Activated CD4-positive, alpha-beta T cell treated with anti-CD3 and anti-CD28 coated beads for 36 hours (primary cell): ENCODE measurements at regions not wholly inside any gene's neighbourhood (a gene's known extent, or its start where the extent isn't known, plus 50 kb on each side); places are given as distances from the start of the nearest gene placed in this dataset.

Source experiments
- ATAC-seq: fragments of 200-7000 bp; cut with Tn5 transposase; one replicate; pipeline ENCODE4 v1.10.0; 2021; ENCODE audit warnings: mild to moderate bottlenecking, moderate library complexity
- CTCF ChIA-PET: fragments of 350-600 bp; sonication (Branson Sonifier 250); formaldehyde crosslinking; loops from one replicate; lab custom pipeline; 2021; ENCODE audit warnings: antibody characterized with exemption; lab: Charles Lee
- POLR2A ChIA-PET: fragments of 350-600 bp; sonication (Branson Sonifier 250); formaldehyde crosslinking; loops from one replicate; lab custom pipeline; 2021; ENCODE audit warnings: antibody characterized with exemption, inconsistent platforms; lab: Charles Lee
- DNase-seq: peaks from one replicate; pipeline ENCODE4 v3.0.0-alpha.2; 2020
- H3K27ac Mint-ChIP-seq: one replicate; pipeline ENCODE4 v1.8.0; 2021; ENCODE audit warnings: mixed read lengths
- H3K27me3 Mint-ChIP-seq: one replicate; pipeline ENCODE4 v1.8.0; 2021; ENCODE audit warnings: mixed read lengths
- H3K36me3 Mint-ChIP-seq: one replicate; pipeline ENCODE4 v1.8.0; 2021; ENCODE audit warnings: low read depth, mixed read lengths
- H3K4me1 Mint-ChIP-seq: one replicate; pipeline ENCODE4 v1.8.0; 2021; ENCODE audit warnings: mixed read lengths
- H3K4me3 Mint-ChIP-seq: one replicate; pipeline ENCODE4 v1.8.0; 2021; ENCODE audit warnings: mild to moderate bottlenecking, moderate library complexity, mixed read lengths
- H3K9me3 Mint-ChIP-seq: one replicate; pipeline ENCODE4 v1.8.0; 2021; ENCODE audit warnings: low read depth, mixed read lengths
- intact Hi-C, 2 experiments: fragments of 100-400 bp; cut with DNase I in 1 of 2; cut with micrococcal nuclease in 1 of 2; formaldehyde crosslinking; loops; one replicate each; pipeline versions ENCODE4 v1.14.2 to v1.15.1; 2022 to 2024; cut with DNase I, micrococcal nuclease

DNA sequence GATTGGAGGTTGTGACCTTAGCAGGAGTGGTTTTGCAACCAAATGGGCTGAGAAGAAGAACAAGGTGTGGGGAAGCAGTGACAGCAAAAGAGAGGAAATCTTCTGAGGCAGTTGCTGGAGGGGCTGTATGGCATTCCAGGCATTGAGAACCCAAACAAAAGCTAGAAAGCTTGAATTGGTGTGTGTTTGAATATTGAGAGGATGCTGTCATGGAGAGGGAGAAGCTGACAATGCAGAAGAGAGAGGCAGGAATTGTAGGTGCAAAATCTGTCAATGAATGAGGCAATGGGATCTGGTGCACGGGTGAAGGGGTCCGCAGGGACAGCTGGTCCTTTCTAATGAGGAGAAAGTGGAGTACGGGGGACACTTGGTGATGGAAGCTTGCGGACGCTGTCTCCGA, 123.4 kb downstream of the C11orf91 start:
- POLR2A ChIA-PET: no interaction called here
- CTCF ChIA-PET: no interaction called here
- Mint-ChIP-seq H3K4me1 (no peaks in the 10 kb centered on the region), H3K4me3 (no peak overlapping the region), H3K9me3 (no peaks in the 10 kb centered on the region), H3K27me3 (peaks cover 11% of the 10 kb centered on the region), H3K27ac (no peak overlapping the region), H3K36me3 (no peaks in the 10 kb centered on the region)
- intact Hi-C loops: no loop called here
- ATAC-seq (no peak), DNase-seq (no peak)

DNA sequence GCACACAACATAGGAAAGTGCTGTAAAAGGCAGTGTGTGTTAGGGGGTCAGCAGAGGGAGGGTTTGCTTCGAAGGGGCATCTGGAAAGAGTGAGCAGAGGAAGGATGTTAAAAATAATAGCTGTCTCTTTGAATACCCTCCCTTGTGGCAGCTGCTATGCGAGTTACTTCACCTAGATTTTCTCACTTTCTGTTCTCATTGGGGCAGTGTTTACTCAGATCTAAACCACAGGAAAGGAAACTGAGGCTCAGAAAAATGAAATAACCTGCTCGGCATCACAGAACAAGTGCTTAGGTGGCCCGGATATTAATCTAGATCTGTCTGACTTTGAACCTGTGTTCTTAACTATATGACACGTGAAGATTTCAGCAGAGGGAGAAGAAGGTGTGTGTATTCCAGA, 125.3 kb downstream of the C11orf91 start:
- H3K27me3 Mint-ChIP-seq: peaks cover 7% of the 10 kb centered on the region
- no peaks in the 10 kb centered on the region for H3K36me3 Mint-ChIP-seq
- H3K4me1 Mint-ChIP-seq: no peaks in the 10 kb centered on the region
- intact Hi-C loops: no loop called here
- H3K9me3 Mint-ChIP-seq: no peaks in the 10 kb centered on the region
- CTCF ChIA-PET: no interaction called here
- ATAC-seq (no peak), DNase-seq (no peak)
- no peak overlapping the region for H3K4me3 Mint-ChIP-seq
- POLR2A ChIA-PET: no interaction called here
- H3K27ac Mint-ChIP-seq: no peak overlapping the region

DNA sequence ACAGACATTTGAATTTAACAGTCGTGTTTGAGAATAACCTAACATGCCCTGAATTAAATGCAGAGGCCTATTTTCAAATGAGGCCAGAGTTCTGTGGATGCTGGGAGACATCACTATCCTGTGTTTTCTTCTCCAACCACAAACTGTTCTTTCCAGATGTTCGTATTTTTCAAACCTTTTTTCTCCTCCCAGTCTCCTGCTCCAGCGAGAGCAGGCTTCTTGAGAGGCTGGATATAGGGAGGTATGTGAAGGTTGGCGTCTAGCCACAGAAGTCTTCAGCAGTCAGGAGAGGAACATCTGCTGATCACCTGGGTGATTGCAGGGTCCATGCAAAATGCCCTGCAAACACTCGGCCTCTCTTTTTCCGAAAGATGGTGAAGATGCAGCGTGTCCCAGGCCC, 126.3 kb downstream of the C11orf91 start:
- CTCF ChIA-PET: no interaction called here
- peaks cover 7% of the 10 kb centered on the region for H3K27me3 Mint-ChIP-seq
- intact Hi-C loops: no loop called here
- POLR2A ChIA-PET: no interaction called here
- H3K4me1 Mint-ChIP-seq: no peaks in the 10 kb centered on the region
- no peaks in the 10 kb centered on the region for H3K36me3 Mint-ChIP-seq
- H3K27ac Mint-ChIP-seq: no peak overlapping the region
- DNase-seq: no peak
- no peak for ATAC-seq
- H3K4me3 Mint-ChIP-seq: no peak overlapping the region
- no peaks in the 10 kb centered on the region for H3K9me3 Mint-ChIP-seq

DNA sequence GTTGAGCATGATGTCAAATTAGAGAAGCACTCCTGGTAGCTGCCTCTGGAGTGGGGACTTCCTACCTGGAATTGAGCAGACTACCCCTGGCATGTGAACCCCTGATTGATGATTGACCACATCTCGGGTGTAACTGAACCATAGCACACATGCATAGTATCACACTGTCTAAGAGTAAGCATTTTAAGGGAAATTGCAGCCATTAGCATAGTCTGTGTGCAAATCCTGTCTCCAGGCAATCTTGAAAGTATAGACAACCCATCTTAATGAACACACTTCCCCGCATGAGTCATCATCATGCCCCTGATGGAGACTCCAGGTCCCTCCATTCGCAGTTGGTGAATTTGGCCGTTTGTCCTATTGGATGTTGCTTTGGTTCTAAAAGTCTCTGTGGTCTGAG, 131.3 kb downstream of the C11orf91 start:
- ChIA-PET POLR2A (no interaction called here), CTCF (no interaction called here)
- no peak for DNase-seq
- H3K27ac Mint-ChIP-seq: no peak overlapping the region
- intact Hi-C loops: no loop called here
- no peaks in the 10 kb centered on the region for H3K4me1 Mint-ChIP-seq
- no peaks in the 10 kb centered on the region for H3K9me3 Mint-ChIP-seq
- H3K4me3 Mint-ChIP-seq: no peak overlapping the region
- no peaks in the 10 kb centered on the region for H3K36me3 Mint-ChIP-seq
- ATAC-seq: no peak
- H3K27me3 Mint-ChIP-seq: peaks cover 9% of the 10 kb centered on the region

DNA sequence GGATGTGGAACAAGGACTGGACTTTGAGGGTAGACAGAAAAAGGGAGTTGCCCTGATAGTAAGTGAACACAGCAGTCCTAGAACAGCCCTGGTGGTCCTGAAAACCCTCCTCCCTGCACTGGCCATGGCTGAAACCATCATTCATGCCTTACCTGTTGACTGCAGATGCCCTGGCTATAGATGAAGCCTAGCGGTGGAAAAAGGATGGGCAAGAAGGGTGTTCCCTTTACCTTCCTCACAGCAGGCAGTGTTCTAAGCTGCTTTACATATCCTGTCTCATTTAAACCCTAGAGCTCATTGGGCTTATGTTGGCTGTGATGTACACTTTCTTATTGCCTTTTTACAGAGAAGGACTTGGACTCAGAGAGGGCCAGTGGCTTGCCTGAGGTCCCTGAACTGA, 133.6 kb downstream of the C11orf91 start:
- POLR2A ChIA-PET: interaction anchor here (0.6 kb wide), 1 partner anchor 50 kb away, joined by 3 read pairs; no protein-coding TSS in a partner anchor
- H3K36me3 Mint-ChIP-seq: no peaks in the 10 kb centered on the region
- no peaks in the 10 kb centered on the region for H3K9me3 Mint-ChIP-seq
- H3K4me1 Mint-ChIP-seq: no peaks in the 10 kb centered on the region
- intact Hi-C loops: no loop called here
- no peak overlapping the region for H3K27ac Mint-ChIP-seq
- no peak overlapping the region for H3K4me3 Mint-ChIP-seq
- CTCF ChIA-PET: interaction anchor here (0.6 kb wide), 1 partner anchor 910 kb away, joined by 3 read pairs; no protein-coding TSS in a partner anchor
- DNase-seq (no peak), ATAC-seq (no peak)
- H3K27me3 Mint-ChIP-seq: peaks cover 11% of the 10 kb centered on the region

DNA sequence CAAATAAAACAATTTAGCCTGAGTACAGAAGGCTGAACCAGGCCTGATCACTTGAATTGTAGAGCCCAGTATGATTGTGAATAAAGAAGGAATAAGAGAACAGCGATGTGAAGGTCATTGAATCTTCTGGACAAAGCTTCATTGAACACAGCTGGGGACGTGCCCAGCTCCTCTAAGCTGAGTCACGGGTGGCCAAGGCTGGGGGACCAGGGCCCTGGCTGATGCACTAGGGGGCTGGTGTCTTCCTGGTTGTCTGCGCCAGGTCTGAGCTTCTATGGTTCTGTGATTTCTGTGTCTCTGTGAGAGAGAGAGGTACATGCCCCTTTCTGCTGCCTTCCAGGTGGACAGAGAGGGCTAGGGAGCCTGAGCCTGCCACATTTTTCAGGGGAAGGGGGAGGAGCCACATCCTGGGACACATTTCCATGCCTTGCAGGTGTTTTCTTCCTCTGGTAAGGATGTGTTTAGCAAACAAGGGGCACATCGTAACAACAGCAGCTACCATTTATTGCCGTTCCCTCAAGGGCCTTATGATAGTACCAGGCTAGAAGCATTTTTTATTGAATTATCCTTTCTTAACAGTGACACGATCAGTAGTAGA, 135.7 kb downstream of the C11orf91 start:
- no peak overlapping the region for H3K27ac Mint-ChIP-seq
- no peaks in the 10 kb centered on the region for H3K4me1 Mint-ChIP-seq
- DNase-seq (no peak), ATAC-seq (no peak)
- ChIA-PET POLR2A (no interaction called here), CTCF (interaction anchor here (0.9 kb wide), 1 partner anchor 36 kb away, joined by 3 read pairs; no protein-coding TSS in a partner anchor)
- intact Hi-C loops: no loop called here
- peaks cover 8% of the 10 kb centered on the region for H3K27me3 Mint-ChIP-seq
- no peaks in the 10 kb centered on the region for H3K36me3 Mint-ChIP-seq
- no peaks in the 10 kb centered on the region for H3K9me3 Mint-ChIP-seq
- no peak overlapping the region for H3K4me3 Mint-ChIP-seq

DNA sequence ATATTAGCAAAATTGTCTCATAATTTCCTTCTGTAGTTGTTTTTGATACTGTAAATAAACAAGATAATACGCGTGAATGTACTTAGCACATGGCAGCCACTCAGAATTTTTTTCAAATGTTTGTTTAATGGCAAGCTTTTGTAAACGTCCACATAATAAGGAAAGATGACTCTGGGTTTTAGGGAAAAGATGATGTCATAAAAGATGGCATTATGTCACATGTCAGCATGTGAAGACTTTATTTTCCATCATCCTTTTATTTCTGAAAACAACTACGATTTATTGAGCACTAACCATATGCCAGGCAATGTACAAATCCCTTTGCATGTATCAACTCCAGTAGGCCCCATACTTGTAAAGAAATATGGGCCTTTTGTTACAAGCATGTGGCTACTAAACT, 139.9 kb downstream of the C11orf91 start:
- DNase-seq (no peak), ATAC-seq (no peak)
- Mint-ChIP-seq H3K27me3 (peaks cover 5% of the 10 kb centered on the region), H3K36me3 (no peaks in the 10 kb centered on the region), H3K4me3 (no peak overlapping the region), H3K27ac (no peak overlapping the region), H3K4me1 (no peaks in the 10 kb centered on the region), H3K9me3 (no peaks in the 10 kb centered on the region)
- CTCF ChIA-PET: interaction anchor here (0.6 kb wide), 1 partner anchor 263 kb away, joined by 4 read pairs; no protein-coding TSS in a partner anchor
- intact Hi-C loops: no loop called here
- POLR2A ChIA-PET: no interaction called here

DNA sequence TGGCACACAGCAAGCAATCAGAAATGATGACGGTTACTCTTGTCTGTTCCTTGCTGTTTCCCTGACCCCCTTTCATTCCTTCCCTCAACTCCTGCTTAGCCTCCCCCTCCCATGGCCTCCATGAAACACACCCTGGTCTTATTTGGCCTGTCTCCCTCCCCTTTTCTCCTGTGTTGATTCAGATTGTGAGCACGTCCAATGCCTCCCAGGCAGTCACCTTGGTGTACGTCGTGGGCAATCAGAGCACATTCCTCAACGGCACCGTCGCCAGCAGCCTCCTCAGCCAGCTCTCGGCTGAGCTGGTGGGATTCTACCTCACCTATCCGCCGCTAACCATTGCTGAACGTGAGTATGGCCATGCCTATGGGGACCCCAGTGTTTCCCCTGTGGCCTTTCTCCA, 141.1 kb downstream of the C11orf91 start:
- Mint-ChIP-seq H3K27me3 (peaks cover 5% of the 10 kb centered on the region), H3K27ac (no peak overlapping the region), H3K9me3 (no peaks in the 10 kb centered on the region), H3K4me3 (no peak overlapping the region), H3K4me1 (no peaks in the 10 kb centered on the region), H3K36me3 (no peaks in the 10 kb centered on the region)
- intact Hi-C loops: no loop called here
- no peak for DNase-seq
- CTCF ChIA-PET: interaction anchor here (0.8 kb wide), 1 partner anchor 1272 kb away, joined by 6 read pairs; no protein-coding TSS in a partner anchor
- POLR2A ChIA-PET: no interaction called here
- ATAC-seq: no peak

DNA sequence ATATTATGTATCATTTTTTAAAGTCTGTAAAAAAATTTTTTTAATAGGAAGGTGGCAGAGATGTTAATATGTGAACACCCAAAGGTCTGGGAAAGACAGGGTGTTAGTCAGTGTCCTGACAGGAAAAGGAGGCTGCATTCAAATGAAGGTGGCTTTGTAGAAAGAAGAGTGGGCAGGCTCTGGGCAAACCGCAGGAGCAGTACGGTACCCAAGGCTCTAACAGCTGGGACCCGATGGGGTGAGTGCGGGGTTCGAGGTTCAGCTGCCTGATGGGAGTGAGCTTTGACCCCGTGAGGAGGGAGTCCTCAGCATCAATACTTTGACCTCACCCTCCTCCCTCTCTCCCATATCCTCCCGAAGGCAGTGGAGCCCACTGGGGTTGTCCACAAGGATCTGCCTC, 142.5 kb downstream of the C11orf91 start:
- Mint-ChIP-seq H3K27me3 (peaks cover 2% of the 10 kb centered on the region), H3K4me1 (no peaks in the 10 kb centered on the region), H3K9me3 (no peaks in the 10 kb centered on the region), H3K36me3 (no peaks in the 10 kb centered on the region), H3K4me3 (no peak overlapping the region), H3K27ac (no peak overlapping the region)
- ChIA-PET POLR2A (no interaction called here), CTCF (interaction anchor here (0.7 kb wide), 1 partner anchor 12 kb away, joined by 3 read pairs; no protein-coding TSS in a partner anchor)
- intact Hi-C loops: no loop called here
- DNase-seq (no peak), ATAC-seq (no peak)

DNA sequence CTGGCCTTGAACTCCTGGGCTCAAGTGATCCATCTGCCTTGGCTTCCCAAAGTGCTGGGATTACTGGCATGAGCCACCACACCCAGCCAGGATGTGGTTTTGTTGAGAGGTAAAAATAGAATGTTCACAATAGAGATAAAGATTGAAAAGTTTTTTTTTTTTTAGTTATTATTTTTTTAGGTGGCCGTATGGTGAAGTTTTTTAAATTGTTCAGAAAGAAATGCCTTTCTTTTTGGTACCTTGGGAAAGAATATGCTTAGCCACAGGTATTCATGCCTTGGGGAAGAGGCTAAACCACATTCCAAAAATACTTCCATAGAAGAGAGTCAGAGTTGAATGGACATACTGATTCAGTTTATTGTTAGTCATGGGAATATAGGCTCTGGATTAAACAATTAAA, 143.4 kb downstream of the C11orf91 start:
- intact Hi-C loops: no loop called here
- POLR2A ChIA-PET: no interaction called here
- Mint-ChIP-seq H3K4me3 (no peak overlapping the region), H3K36me3 (no peaks in the 10 kb centered on the region), H3K27ac (no peak overlapping the region), H3K4me1 (no peaks in the 10 kb centered on the region), H3K27me3 (peaks cover 2% of the 10 kb centered on the region), H3K9me3 (no peaks in the 10 kb centered on the region)
- CTCF ChIA-PET: interaction anchor here (0.7 kb wide), 1 partner anchor 11 kb away, joined by 3 read pairs; no protein-coding TSS in a partner anchor
- ATAC-seq (no peak), DNase-seq (no peak)

DNA sequence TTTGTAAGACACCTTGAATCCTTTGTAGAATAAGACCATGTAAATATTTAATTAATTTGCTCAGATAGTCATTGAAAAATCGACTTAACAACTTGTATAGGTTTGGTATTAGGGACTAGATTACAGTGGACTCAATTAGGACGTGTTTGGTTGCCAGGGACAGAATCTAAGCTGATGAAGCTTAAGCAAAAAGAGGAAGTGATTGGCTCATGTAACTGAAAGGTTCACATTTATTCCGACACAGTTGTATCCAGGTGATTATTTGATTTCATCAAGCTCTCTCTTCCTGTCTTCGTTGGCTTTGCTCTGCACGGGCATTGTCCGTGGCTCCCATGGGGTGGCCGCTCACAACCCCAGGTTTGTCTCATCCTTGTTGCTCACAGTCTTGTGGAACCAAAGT, 146.4 kb downstream of the C11orf91 start:
- no peak overlapping the region for H3K4me3 Mint-ChIP-seq
- H3K36me3 Mint-ChIP-seq: no peaks in the 10 kb centered on the region
- H3K4me1 Mint-ChIP-seq: no peaks in the 10 kb centered on the region
- ChIA-PET POLR2A (no interaction called here), CTCF (no interaction called here)
- H3K27me3 Mint-ChIP-seq: peaks cover 15% of the 10 kb centered on the region
- no peaks in the 10 kb centered on the region for H3K9me3 Mint-ChIP-seq
- H3K27ac Mint-ChIP-seq: no peak overlapping the region
- DNase-seq: no peak
- ATAC-seq: no peak
- intact Hi-C loops: no loop called here

DNA sequence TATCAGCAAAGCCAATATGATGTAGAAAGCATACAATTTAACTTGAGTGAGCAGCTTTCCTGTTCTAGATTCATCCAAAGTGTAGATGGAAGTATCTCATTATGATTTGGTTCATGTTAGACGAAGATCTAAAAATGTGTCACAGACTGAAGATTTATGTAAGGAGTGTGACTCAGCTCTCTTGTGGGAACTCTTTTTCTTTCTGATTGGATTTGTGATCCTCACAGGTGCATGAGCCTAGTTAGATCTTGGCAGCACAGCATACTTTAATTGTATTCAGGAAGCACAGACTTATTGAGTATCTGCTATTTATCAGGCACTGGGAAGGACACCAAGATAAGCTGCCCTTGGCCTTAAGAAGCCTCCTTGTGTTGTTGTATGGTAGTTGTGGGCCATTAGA, 147.1 kb downstream of the C11orf91 start:
- peaks cover 15% of the 10 kb centered on the region for H3K27me3 Mint-ChIP-seq
- H3K4me3 Mint-ChIP-seq: no peak overlapping the region
- H3K27ac Mint-ChIP-seq: no peak overlapping the region
- DNase-seq (no peak), ATAC-seq (no peak)
- POLR2A ChIA-PET: no interaction called here
- H3K36me3 Mint-ChIP-seq: no peaks in the 10 kb centered on the region
- no peaks in the 10 kb centered on the region for H3K4me1 Mint-ChIP-seq
- intact Hi-C loops: no loop called here
- CTCF ChIA-PET: no interaction called here
- no peaks in the 10 kb centered on the region for H3K9me3 Mint-ChIP-seq
